ENCODE measurements at regions not wholly inside any gene's neighbourhood (a gene's known extent, or its start where the extent isn't known, plus 50 kb on each side); places are given as distances from the start of the nearest gene placed in this dataset.

DNA sequence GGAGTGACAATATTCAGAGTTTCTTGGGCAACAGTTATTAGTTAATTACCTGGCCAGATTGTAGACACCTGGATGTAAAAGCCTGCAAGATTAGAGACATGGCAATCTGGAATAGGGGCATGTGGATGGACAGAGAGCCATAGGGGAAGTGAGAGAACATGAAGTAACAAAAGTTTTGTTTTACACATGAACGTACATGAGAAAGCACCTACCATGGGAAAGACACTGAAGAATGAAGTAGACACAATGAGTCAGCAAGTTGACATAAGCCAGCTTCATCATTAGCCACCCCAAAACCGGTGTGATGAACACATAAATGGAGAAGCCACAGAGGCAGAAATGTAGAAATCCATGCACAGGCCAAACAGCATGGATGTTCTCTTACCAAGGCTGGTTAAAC, 462.1 kb upstream of the C1orf87 start:
- ChIA-PET POLR2A (no interaction called here), CTCF (no interaction called here)
- DNase-seq (ENCODE audit: low read depth, low spot score), result no peak
- TF ChIP-seq, protein P1, sequence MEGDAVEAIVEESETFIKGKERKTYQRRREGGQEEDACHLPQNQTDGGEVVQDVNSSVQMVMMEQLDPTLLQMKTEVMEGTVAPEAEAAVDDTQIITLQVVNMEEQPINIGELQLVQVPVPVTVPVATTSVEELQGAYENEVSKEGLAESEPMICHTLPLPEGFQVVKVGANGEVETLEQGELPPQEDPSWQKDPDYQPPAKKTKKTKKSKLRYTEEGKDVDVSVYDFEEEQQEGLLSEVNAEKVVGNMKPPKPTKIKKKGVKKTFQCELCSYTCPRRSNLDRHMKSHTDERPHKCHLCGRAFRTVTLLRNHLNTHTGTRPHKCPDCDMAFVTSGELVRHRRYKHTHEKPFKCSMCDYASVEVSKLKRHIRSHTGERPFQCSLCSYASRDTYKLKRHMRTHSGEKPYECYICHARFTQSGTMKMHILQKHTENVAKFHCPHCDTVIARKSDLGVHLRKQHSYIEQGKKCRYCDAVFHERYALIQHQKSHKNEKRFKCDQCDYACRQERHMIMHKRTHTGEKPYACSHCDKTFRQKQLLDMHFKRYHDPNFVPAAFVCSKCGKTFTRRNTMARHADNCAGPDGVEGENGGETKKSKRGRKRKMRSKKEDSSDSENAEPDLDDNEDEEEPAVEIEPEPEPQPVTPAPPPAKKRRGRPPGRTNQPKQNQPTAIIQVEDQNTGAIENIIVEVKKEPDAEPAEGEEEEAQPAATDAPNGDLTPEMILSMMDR (IDR thresholded peaks at IDR 0.05; ENCODE audit: insufficient read depth, low read length, missing control alignments), result no peak
- no peak overlapping the region for H3K4me3 ChIP-seq (ENCODE audit: low read depth, low read length)

GRCh38 chr1:60527567-60527966, 454.0 kb upstream of the C1orf87 start:
- no peak for DNase-seq (ENCODE audit: low read depth, low spot score)
- no peak overlapping the region for H3K4me3 ChIP-seq (ENCODE audit: low read depth, low read length)
- TF ChIP-seq, protein P1 (IDR thresholded peaks at IDR 0.05; ENCODE audit: insufficient read depth, low read length, missing control alignments), result no peak
- ChIA-PET POLR2A (no interaction called here), CTCF (no interaction called here)

- CTCF ChIA-PET, result no interaction called here
- DNase-seq (ENCODE audit: low read depth, low spot score), result no peak
- POLR2A ChIA-PET, result no interaction called here
- TF ChIP-seq, protein P1 (IDR thresholded peaks at IDR 0.05; ENCODE audit: insufficient read depth, low read length, missing control alignments), result no peak
- H3K4me3 ChIP-seq (ENCODE audit: low read depth, low read length), result no peak overlapping the region
Observed at GRCh38 chr1:60516996-60517395, 443.4 kb upstream of the C1orf87 start.

GRCh38 chr1:60510162-60510561, 436.6 kb upstream of the C1orf87 start:
- no peak for DNase-seq (ENCODE audit: low read depth, low spot score)
- H3K4me3 ChIP-seq (ENCODE audit: low read depth, low read length), result no peak overlapping the region

GRCh38 chr1:60504206-60504840, 430.8 kb upstream of the C1orf87 start:
- TF ChIP-seq, protein P1 (IDR thresholded peaks at IDR 0.05; ENCODE audit: insufficient read depth, low read length, missing control alignments), result no peak
- no peak overlapping the region for H3K4me3 ChIP-seq (ENCODE audit: low read depth, low read length)
- ChIA-PET POLR2A (no interaction called here), CTCF (no interaction called here)
- DNase-seq (ENCODE audit: low read depth, low spot score), result no peak

More at GRCh38 chr1:60510162-60510561, 436.6 kb upstream of the C1orf87 start:
- TF ChIP-seq, protein P1 (IDR thresholded peaks at IDR 0.05; ENCODE audit: insufficient read depth, low read length, missing control alignments), result no peak
- CTCF ChIA-PET, result no interaction called here
- POLR2A ChIA-PET, result no interaction called here

GRCh38 chr1:60503266-60503925, 429.8 kb upstream of the C1orf87 start:
- H3K4me3 ChIP-seq (ENCODE audit: low read depth, low read length), result no peak overlapping the region
- DNase-seq (ENCODE audit: low read depth, low spot score), result no peak
- TF ChIP-seq, protein P1 (IDR thresholded peaks at IDR 0.05; ENCODE audit: insufficient read depth, low read length, missing control alignments), result no peak
- ChIA-PET POLR2A (no interaction called here), CTCF (no interaction called here)
